Neural progenitor cell (in vitro differentiated cells): ENCODE measurements at regions not wholly inside any gene's neighbourhood (a gene's known extent, or its start where the extent isn't known, plus 50 kb on each side); places are given as distances from the start of the nearest gene placed in this dataset.

Experiments
- CTCF ChIP-seq: fragments of 200-600 bp; sonication (generic); IDR thresholded peaks from 2 replicates; pipeline ENCODE4 v1.5.1; 2017; ENCODE audit warnings: antibody characterized with exemption, mild to moderate bottlenecking
- EZH2 ChIP-seq: fragments of 200-600 bp; sonication (generic); IDR thresholded peaks from 2 replicates; pipeline ENCODE4 v1.6.1; 2017; ENCODE audit warnings: antibody characterized with exemption, mild to moderate bottlenecking, moderate library complexity

DNA sequence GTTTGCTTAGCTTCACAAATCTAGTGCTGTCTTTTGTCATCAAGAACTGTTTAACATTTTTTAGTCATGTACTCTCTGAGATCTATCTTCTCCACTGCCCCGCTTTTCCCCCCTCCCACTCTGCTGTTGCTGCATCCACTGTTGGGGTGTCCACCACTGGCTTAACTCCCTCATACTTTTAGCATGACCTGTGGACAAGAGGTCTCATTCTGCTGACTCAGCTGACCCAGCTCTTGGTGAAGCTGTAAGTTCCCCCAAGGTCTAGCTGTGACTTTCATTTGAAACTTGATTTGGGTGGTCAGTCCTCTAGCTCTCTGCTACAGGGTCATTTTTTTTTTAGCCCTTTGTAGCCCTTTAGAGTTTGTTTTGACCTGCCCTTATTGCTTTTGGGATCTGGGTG, 427.2 kb downstream of the PLCL1 start:
- TF ChIP-seq CTCF = no peak
- TF ChIP-seq EZH2 = no peak
